ENCODE measurements at regions not wholly inside any gene's neighbourhood (a gene's known extent, or its start where the extent isn't known, plus 50 kb on each side); places are given as distances from the start of the nearest gene placed in this dataset.

GRCh38 chr17:74015316-74015715 lies 188.2 kb upstream of the RPL38 start:
- no peak for DNase-seq
- peaks cover 31% of the 10 kb centered on the region for H3K27me3 Mint-ChIP-seq
- peaks cover 42% of the 10 kb centered on the region for H3K4me1 Mint-ChIP-seq
- H3K36me3 Mint-ChIP-seq (ENCODE audit: low read depth) = no peaks in the 10 kb centered on the region
- no peak overlapping the region for H3K4me3 Mint-ChIP-seq
- ChIA-PET CTCF (no interaction called here), POLR2A (no interaction called here)
- no peaks in the 10 kb centered on the region for H3K9me3 Mint-ChIP-seq
- H3K27ac Mint-ChIP-seq = no peak overlapping the region

DNA sequence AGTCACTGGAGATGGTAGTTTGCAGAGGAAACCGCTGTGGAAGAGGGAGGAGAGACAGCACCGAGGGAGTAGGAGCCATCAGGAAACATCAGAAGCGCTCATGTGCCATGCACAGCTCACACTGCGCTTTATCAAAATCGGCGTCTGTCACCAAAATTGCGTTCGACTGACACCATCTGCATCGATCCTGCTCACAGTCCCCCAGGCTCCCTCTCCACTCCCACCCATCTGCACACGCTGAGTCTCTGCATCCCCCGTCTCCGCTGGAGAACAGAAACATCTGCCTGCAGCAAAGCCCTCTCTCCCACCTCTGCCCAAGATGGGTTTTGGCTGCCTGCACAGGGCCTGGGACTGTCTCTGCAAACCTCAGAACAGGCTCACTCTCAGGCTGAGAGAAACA lies 187.5 kb upstream of the RPL38 start:
- ChIA-PET POLR2A (no interaction called here), CTCF (no interaction called here)
- no peak for DNase-seq
- Mint-ChIP-seq H3K36me3 (ENCODE audit: low read depth) (no peaks in the 10 kb centered on the region), H3K4me3 (no peak overlapping the region), H3K4me1 (peaks cover 43% of the 10 kb centered on the region), H3K9me3 (no peaks in the 10 kb centered on the region), H3K27me3 (peaks cover 33% of the 10 kb centered on the region), H3K27ac (no peak overlapping the region)

- CTCF ChIA-PET = no interaction called here
- Mint-ChIP-seq H3K36me3 (ENCODE audit: low read depth) (no peaks in the 10 kb centered on the region), H3K4me3 (no peak overlapping the region), H3K27me3 (peaks cover 33% of the 10 kb centered on the region), H3K27ac (no peak overlapping the region), H3K4me1 (peaks cover 43% of the 10 kb centered on the region), H3K9me3 (no peaks in the 10 kb centered on the region)
- POLR2A ChIA-PET = no interaction called here
- DNase-seq = no peak
Measured at GRCh38 chr17:74016461-74016860, 187.0 kb upstream of the RPL38 start.

DNA sequence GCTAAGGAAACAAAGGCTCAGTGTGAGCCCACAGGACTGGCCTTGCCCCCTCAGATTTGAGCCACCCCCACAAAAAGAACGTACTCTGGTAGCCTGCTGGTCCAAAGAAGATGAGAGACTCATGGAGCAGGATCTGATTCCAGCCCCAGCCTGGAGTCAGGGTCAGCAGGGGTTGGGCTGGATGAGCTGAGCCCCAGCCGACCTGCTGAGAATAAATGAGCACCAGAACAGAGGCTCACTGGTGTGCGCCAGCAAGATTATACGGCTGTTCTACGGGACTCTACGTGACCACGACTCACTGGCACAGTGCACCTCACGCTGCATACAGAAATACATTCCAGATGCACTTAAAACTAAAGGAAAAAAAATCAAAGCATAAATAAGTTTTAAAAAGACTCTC lies 186.0 kb upstream of the RPL38 start:
- Mint-ChIP-seq H3K27ac (no peak overlapping the region), H3K4me1 (peaks cover 34% of the 10 kb centered on the region), H3K27me3 (peaks cover 35% of the 10 kb centered on the region), H3K36me3 (ENCODE audit: low read depth) (no peaks in the 10 kb centered on the region), H3K9me3 (no peaks in the 10 kb centered on the region), H3K4me3 (no peak overlapping the region)
- ChIA-PET POLR2A (interaction anchor here (1.9 kb wide), 1 partner anchor 11 kb away, joined by 6 read pairs; no protein-coding TSS in a partner anchor), CTCF (interaction anchor here (1.4 kb wide), 1 partner anchor 72 kb away, joined by 3 read pairs; no protein-coding TSS in a partner anchor)
- DNase-seq = no peak

GRCh38 chr17:74018115-74018514 lies 185.4 kb upstream of the RPL38 start:
- H3K27me3 Mint-ChIP-seq = peaks cover 33% of the 10 kb centered on the region
- H3K4me1 Mint-ChIP-seq = peaks cover 29% of the 10 kb centered on the region
- H3K27ac Mint-ChIP-seq = no peak overlapping the region
- no peaks in the 10 kb centered on the region for H3K9me3 Mint-ChIP-seq
- ChIA-PET CTCF (interaction anchor here (1.4 kb wide), 1 partner anchor 72 kb away, joined by 3 read pairs; no protein-coding TSS in a partner anchor), POLR2A (interaction anchor here (1.9 kb wide), 1 partner anchor 10 kb away, joined by 6 read pairs; no protein-coding TSS in a partner anchor)
- no peaks in the 10 kb centered on the region for H3K36me3 Mint-ChIP-seq (ENCODE audit: low read depth)
- no peak for DNase-seq
- H3K4me3 Mint-ChIP-seq = no peak overlapping the region

- peaks cover 25% of the 10 kb centered on the region for H3K27me3 Mint-ChIP-seq
- CTCF ChIA-PET = no interaction called here
- no peak overlapping the region for H3K27ac Mint-ChIP-seq
- DNase-seq = no peak
- H3K9me3 Mint-ChIP-seq = no peaks in the 10 kb centered on the region
- H3K36me3 Mint-ChIP-seq (ENCODE audit: low read depth) = no peaks in the 10 kb centered on the region
- POLR2A ChIA-PET = interaction anchor here (1.9 kb wide), 1 partner anchor 9 kb away, joined by 6 read pairs; no protein-coding TSS in a partner anchor
- H3K4me3 Mint-ChIP-seq = no peak overlapping the region
- H3K4me1 Mint-ChIP-seq = peaks cover 17% of the 10 kb centered on the region
Measured at GRCh38 chr17:74019271-74019670, 184.2 kb upstream of the RPL38 start.

DNA sequence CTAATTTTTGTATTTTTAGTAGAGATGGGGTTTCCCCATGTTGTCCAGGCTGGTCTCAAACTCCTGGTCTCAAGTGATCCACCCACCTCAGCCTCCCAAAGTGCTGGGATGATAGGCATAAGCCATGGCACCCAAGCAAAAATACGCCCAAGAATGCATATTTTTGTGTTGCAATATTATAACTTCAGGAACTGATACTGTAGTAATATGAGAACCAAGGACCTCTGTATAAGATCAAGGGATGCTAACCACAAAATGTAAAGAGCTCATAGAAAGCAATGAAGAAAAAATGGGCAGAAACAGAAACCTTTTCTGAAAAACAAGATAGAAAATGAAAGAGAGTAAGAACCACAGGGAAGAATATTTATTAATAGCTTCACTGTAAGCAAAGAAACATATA lies 183.6 kb upstream of the RPL38 start:
- Mint-ChIP-seq H3K27ac (no peak overlapping the region), H3K4me1 (peaks cover 14% of the 10 kb centered on the region), H3K9me3 (no peaks in the 10 kb centered on the region), H3K36me3 (ENCODE audit: low read depth) (no peaks in the 10 kb centered on the region), H3K27me3 (peaks cover 21% of the 10 kb centered on the region), H3K4me3 (no peak overlapping the region)
- ChIA-PET POLR2A (no interaction called here), CTCF (interaction anchor here (1.5 kb wide), 1 partner anchor 19 kb away, joined by 9 read pairs; no protein-coding TSS in a partner anchor)
- no peak for DNase-seq

DNA sequence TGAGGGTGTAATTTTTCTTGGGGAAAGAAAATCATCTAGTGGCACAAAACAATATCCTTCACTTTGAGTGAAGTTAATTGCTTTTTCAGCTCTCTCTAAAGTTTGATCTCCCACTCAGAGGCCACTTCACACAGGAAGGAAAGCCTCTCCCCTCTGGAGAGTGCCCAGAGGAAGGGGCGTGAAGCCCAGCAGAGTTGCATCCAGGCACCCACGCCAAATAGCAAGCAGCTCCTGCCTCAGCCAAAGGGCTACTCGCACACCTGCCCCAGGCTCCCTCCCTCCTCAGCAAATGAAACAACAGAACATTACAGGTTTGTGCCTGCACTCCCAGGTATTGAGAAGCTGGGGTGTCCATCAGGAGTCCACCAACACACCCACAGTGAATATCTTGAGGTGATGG lies 183.0 kb upstream of the RPL38 start:
- Mint-ChIP-seq H3K4me3 (no peak overlapping the region), H3K4me1 (peaks cover 14% of the 10 kb centered on the region), H3K27me3 (peaks cover 19% of the 10 kb centered on the region), H3K36me3 (ENCODE audit: low read depth) (no peaks in the 10 kb centered on the region), H3K9me3 (no peaks in the 10 kb centered on the region), H3K27ac (no peak overlapping the region)
- POLR2A ChIA-PET = no interaction called here
- CTCF ChIA-PET = interaction anchor here (1.5 kb wide), 1 partner anchor 19 kb away, joined by 9 read pairs; no protein-coding TSS in a partner anchor
- DNase-seq = no peak

- Mint-ChIP-seq H3K27ac (no peak overlapping the region), H3K36me3 (ENCODE audit: low read depth) (no peaks in the 10 kb centered on the region), H3K4me1 (peaks cover 36% of the 10 kb centered on the region), H3K4me3 (no peak overlapping the region), H3K27me3 (peaks cover 14% of the 10 kb centered on the region), H3K9me3 (no peaks in the 10 kb centered on the region)
- ChIA-PET POLR2A (no interaction called here), CTCF (no interaction called here)
- no peak for DNase-seq
Measured at GRCh38 chr17:74024871-74025531, 178.5 kb upstream of the RPL38 start.

GRCh38 chr17:74027444-74027843 lies 176.0 kb upstream of the RPL38 start:
- CTCF ChIA-PET = interaction anchor here (0.8 to 0.9 kb wide), 2 partner anchors 10 to 19 kb away, joined by 3 read pairs; no protein-coding TSS in a partner anchor

GRCh38 chr17:74028354-74029116 lies 174.9 kb upstream of the RPL38 start:
- Mint-ChIP-seq H3K4me1 (peaks cover 28% of the 10 kb centered on the region), H3K27ac (peak overlapping the region; percentile 70), H3K36me3 (ENCODE audit: low read depth) (no peaks in the 10 kb centered on the region), H3K27me3 (peaks cover 15% of the 10 kb centered on the region), H3K4me3 (no peak overlapping the region), H3K9me3 (no peaks in the 10 kb centered on the region)
- ChIA-PET CTCF (interaction anchor here (1.0 to 1.5 kb wide), 3 partner anchors 16 to 29 kb away, joined by 3 to 4 read pairs (median 3); no protein-coding TSS in a partner anchor), POLR2A (interaction anchor here (0.6 to 1.6 kb wide), 4 partner anchors 10 to 175 kb away, joined by 3 to 6 read pairs (median 3); partner anchors contain the start of gene RPL38)
- DNase-seq = peak; percentile 66

More at GRCh38 chr17:74027444-74027843, 176.0 kb upstream of the RPL38 start:
- H3K27me3 Mint-ChIP-seq = peaks cover 15% of the 10 kb centered on the region
- no peak for DNase-seq
- H3K4me3 Mint-ChIP-seq = no peak overlapping the region
- POLR2A ChIA-PET = interaction anchor here (1.5 kb wide), 1 partner anchor 9 kb away, joined by 6 read pairs; no protein-coding TSS in a partner anchor
- H3K36me3 Mint-ChIP-seq (ENCODE audit: low read depth) = no peaks in the 10 kb centered on the region
- no peak overlapping the region for H3K27ac Mint-ChIP-seq
- peaks cover 28% of the 10 kb centered on the region for H3K4me1 Mint-ChIP-seq
- no peaks in the 10 kb centered on the region for H3K9me3 Mint-ChIP-seq

DNA sequence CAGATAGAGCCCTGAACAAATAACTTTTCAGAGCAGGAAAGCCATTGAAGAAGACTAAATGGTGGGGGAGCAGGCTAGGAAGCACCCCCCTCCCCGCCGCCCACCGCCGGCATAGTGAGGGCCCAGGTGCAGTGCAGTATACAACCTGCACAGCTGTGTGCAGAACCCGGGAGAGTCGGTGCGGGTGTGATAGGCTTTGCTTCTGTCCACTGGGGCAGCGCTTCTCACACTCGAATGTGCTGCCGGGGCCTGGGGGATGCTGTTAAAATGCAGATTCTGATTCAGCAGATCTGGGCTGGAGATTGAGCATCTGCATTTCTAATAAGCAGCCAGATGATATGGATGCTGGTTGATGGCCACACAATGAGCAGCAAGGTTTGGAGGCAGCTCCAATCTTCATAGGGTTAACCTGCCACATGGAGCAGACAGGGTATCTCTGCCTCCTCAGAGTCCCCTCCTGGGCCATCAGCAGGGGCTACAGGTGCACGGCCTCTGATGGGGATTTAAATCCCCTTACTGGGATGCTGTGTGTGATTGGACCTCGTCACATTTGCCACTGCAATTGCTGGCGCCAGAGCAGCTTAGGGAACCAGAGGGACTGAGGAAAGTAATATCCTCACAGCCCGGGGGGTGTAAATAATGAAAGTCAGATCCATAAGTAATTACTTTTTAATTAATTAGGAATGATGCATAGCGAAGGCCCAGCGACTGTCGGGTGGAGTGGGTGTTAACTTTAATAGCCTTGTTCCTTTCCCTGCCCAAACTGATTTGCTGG lies 172.0 kb upstream of the RPL38 start:
- Mint-ChIP-seq H3K27ac (no peak overlapping the region), H3K36me3 (ENCODE audit: low read depth) (no peaks in the 10 kb centered on the region), H3K4me3 (no peak overlapping the region), H3K27me3 (peaks cover 22% of the 10 kb centered on the region), H3K4me1 (peaks cover 28% of the 10 kb centered on the region), H3K9me3 (no peaks in the 10 kb centered on the region)
- POLR2A ChIA-PET = no interaction called here
- CTCF ChIA-PET = no interaction called here
- no peak for DNase-seq

GRCh38 chr17:74032222-74032621 lies 171.3 kb upstream of the RPL38 start:
- H3K27me3 Mint-ChIP-seq = peaks cover 22% of the 10 kb centered on the region
- DNase-seq = no peak
- no peak overlapping the region for H3K4me3 Mint-ChIP-seq
- no peaks in the 10 kb centered on the region for H3K36me3 Mint-ChIP-seq (ENCODE audit: low read depth)
- peaks cover 24% of the 10 kb centered on the region for H3K4me1 Mint-ChIP-seq
- CTCF ChIA-PET = no interaction called here
- H3K9me3 Mint-ChIP-seq = no peaks in the 10 kb centered on the region
- no peak overlapping the region for H3K27ac Mint-ChIP-seq
- POLR2A ChIA-PET = no interaction called here
